Parathyroid adenoma (tissue), 2 donors: ENCODE measurements at regions not wholly inside any gene's neighbourhood (a gene's known extent, or its start where the extent isn't known, plus 50 kb on each side); places are given as distances from the start of the nearest gene placed in this dataset.

ENCODE experiments used
- H2AFZ ChIP-seq: fragments of 300-600 bp; sonication (generic); one replicate; pipeline ENCODE4 v1.7.0; 2017; ENCODE audit warnings: antibody characterized with exemption, mild to moderate bottlenecking
- H3K27ac ChIP-seq: fragments of 300-600 bp; sonication (generic); one replicate; pipeline ENCODE4 v1.7.0; 2017
- H3K27me3 ChIP-seq: fragments of 300-600 bp; sonication (generic); one replicate; pipeline ENCODE4 v1.7.0; 2017; ENCODE audit warnings: low read length; ENCODE audit not compliant: control insufficient read depth, insufficient read depth
- H3K36me3 ChIP-seq: fragments of 300-600 bp; sonication (generic); one replicate; pipeline ENCODE4 v1.7.0; 2017; ENCODE audit warnings: low read length; ENCODE audit not compliant: control insufficient read depth, insufficient read depth
- H3K4me1 ChIP-seq: fragments of 300-600 bp; sonication (generic); one replicate; pipeline ENCODE4 v1.7.0; 2017; ENCODE audit warnings: control low read depth
- H3K4me2 ChIP-seq: fragments of 300-600 bp; sonication (generic); one replicate; pipeline ENCODE4 v1.7.0; 2017; ENCODE audit warnings: low read length
- H3K4me3 ChIP-seq: fragments of 300-600 bp; sonication (generic); one replicate; pipeline ENCODE4 v1.7.0; 2017; ENCODE audit warnings: low read depth, low read length
- H3K79me2 ChIP-seq: fragments of 300-600 bp; sonication (generic); one replicate; pipeline ENCODE4 v1.7.0; 2017; ENCODE audit warnings: control low read depth
- H3K9ac ChIP-seq: fragments of 300-600 bp; sonication (generic); one replicate; pipeline ENCODE4 v1.7.0; 2017; ENCODE audit warnings: mild to moderate bottlenecking
- H3K9me3 ChIP-seq: fragments of 300-600 bp; sonication (generic); one replicate; pipeline ENCODE4 v1.7.0; 2017; ENCODE audit warnings: low read length; ENCODE audit not compliant: control insufficient read depth
- CTCF ChIP-seq: fragments of 300-600 bp; sonication (generic); IDR thresholded peaks from one replicate; pipeline ENCODE4 v1.7.0; 2017; ENCODE audit warnings: antibody characterized with exemption, mild to moderate bottlenecking
- donor health status: primary hyperparathyroidism.

- no peak overlapping the region for H3K9ac ChIP-seq
- H3K4me1 ChIP-seq: no peaks in the 10 kb centered on the region
- H3K27me3 ChIP-seq: no peaks in the 10 kb centered on the region
- no peaks in the 10 kb centered on the region for H3K79me2 ChIP-seq
- H3K9me3 ChIP-seq: no peaks in the 10 kb centered on the region
- no peak for TF ChIP-seq CTCF
- H3K27ac ChIP-seq: no peak overlapping the region
- H2AFZ ChIP-seq: no peak overlapping the region
- H3K4me2 ChIP-seq: no peak overlapping the region
- H3K4me3 ChIP-seq: no peak overlapping the region
- H3K36me3 ChIP-seq: no peaks in the 10 kb centered on the region
Observed at GRCh38 chr10:108904163-108904838, 1019.0 kb downstream of the XPNPEP1 start.

- Histone ChIP-seq H3K4me1 (no peaks in the 10 kb centered on the region), H3K27me3 (no peaks in the 10 kb centered on the region), H3K9ac (no peak overlapping the region), H3K4me2 (no peak overlapping the region), H2AFZ (no peak overlapping the region), H3K79me2 (no peaks in the 10 kb centered on the region), H3K36me3 (no peaks in the 10 kb centered on the region), H3K9me3 (no peaks in the 10 kb centered on the region), H3K27ac (no peak overlapping the region), H3K4me3 (no peak overlapping the region)
- no peak for TF ChIP-seq CTCF
Observed at GRCh38 chr10:108902619-108903285, 1020.6 kb downstream of the XPNPEP1 start.

- Histone ChIP-seq H3K4me3 (no peak overlapping the region), H3K4me2 (no peak overlapping the region), H3K27ac (no peak overlapping the region), H3K36me3 (no peaks in the 10 kb centered on the region), H3K4me1 (no peaks in the 10 kb centered on the region), H3K27me3 (no peaks in the 10 kb centered on the region), H3K9me3 (no peaks in the 10 kb centered on the region), H3K79me2 (no peaks in the 10 kb centered on the region), H2AFZ (no peak overlapping the region), H3K9ac (no peak overlapping the region)
- no peak for TF ChIP-seq CTCF
Observed at GRCh38 chr10:108901781-108902618, 1021.3 kb downstream of the XPNPEP1 start.

- no peak overlapping the region for H3K4me3 ChIP-seq
- no peaks in the 10 kb centered on the region for H3K9me3 ChIP-seq
- no peaks in the 10 kb centered on the region for H3K4me1 ChIP-seq
- no peak overlapping the region for H3K4me2 ChIP-seq
- no peaks in the 10 kb centered on the region for H3K27me3 ChIP-seq
- no peaks in the 10 kb centered on the region for H3K79me2 ChIP-seq
- no peak overlapping the region for H3K9ac ChIP-seq
- TF ChIP-seq CTCF: no peak
- H2AFZ ChIP-seq: no peak overlapping the region
- H3K27ac ChIP-seq: no peak overlapping the region
- H3K36me3 ChIP-seq: no peaks in the 10 kb centered on the region
Observed at GRCh38 chr10:108899670-108900069, 1023.6 kb downstream of the XPNPEP1 start.
